ENCODE measurements at regions not wholly inside any gene's neighbourhood (a gene's known extent, or its start where the extent isn't known, plus 50 kb on each side); places are given as distances from the start of the nearest gene placed in this dataset.

- H3K4me3 ChIP-seq (ENCODE audit: low read depth, low read length) = no peak overlapping the region
- no peak for DNase-seq (ENCODE audit: low read depth)
- TF ChIP-seq, protein P1, sequence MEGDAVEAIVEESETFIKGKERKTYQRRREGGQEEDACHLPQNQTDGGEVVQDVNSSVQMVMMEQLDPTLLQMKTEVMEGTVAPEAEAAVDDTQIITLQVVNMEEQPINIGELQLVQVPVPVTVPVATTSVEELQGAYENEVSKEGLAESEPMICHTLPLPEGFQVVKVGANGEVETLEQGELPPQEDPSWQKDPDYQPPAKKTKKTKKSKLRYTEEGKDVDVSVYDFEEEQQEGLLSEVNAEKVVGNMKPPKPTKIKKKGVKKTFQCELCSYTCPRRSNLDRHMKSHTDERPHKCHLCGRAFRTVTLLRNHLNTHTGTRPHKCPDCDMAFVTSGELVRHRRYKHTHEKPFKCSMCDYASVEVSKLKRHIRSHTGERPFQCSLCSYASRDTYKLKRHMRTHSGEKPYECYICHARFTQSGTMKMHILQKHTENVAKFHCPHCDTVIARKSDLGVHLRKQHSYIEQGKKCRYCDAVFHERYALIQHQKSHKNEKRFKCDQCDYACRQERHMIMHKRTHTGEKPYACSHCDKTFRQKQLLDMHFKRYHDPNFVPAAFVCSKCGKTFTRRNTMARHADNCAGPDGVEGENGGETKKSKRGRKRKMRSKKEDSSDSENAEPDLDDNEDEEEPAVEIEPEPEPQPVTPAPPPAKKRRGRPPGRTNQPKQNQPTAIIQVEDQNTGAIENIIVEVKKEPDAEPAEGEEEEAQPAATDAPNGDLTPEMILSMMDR (conservative IDR thresholded peaks at IDR 0.05; ENCODE audit: low read depth, low read length) = no peak
These were observed 92.8 kb upstream of the PALS2 start for GRCh38 chr7:24480501-24480900.

DNA sequence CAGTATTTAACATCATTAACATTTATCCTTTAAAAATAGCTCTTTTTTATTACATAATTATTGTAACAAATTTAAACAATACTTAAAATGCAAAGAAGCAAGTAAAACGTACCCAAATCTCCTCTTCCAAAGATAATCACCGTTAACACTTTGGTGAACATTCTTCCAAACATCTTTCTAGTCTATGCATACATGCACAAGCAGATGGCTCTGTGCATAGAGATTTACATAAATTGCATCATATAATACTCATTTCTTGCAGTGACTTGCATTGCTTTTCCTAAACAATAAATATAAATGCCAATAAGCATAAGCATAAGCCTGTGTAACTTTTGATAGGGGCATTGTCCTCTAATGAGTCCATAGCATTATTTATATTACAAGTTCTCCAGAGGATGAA is 89.4 kb upstream of the PALS2 start:
- H3K4me3 ChIP-seq (ENCODE audit: low read depth, low read length) = no peak overlapping the region
- DNase-seq (ENCODE audit: low read depth) = no peak
- TF ChIP-seq, protein P1 (conservative IDR thresholded peaks at IDR 0.05; ENCODE audit: low read depth, low read length) = no peak

- no peak for DNase-seq (ENCODE audit: low read depth)
- no peak overlapping the region for H3K4me3 ChIP-seq (ENCODE audit: low read depth, low read length)
- TF ChIP-seq, protein P1 (conservative IDR thresholded peaks at IDR 0.05; ENCODE audit: low read depth, low read length) = no peak
These were observed 80.7 kb upstream of the PALS2 start for GRCh38 chr7:24492576-24492975.

GRCh38 chr7:24494832-24495231 is 78.4 kb upstream of the PALS2 start:
- no peak for DNase-seq (ENCODE audit: low read depth)
- TF ChIP-seq, protein P1 (conservative IDR thresholded peaks at IDR 0.05; ENCODE audit: low read depth, low read length) = peak; percentile 2
- H3K4me3 ChIP-seq (ENCODE audit: low read depth, low read length) = no peak overlapping the region

DNA sequence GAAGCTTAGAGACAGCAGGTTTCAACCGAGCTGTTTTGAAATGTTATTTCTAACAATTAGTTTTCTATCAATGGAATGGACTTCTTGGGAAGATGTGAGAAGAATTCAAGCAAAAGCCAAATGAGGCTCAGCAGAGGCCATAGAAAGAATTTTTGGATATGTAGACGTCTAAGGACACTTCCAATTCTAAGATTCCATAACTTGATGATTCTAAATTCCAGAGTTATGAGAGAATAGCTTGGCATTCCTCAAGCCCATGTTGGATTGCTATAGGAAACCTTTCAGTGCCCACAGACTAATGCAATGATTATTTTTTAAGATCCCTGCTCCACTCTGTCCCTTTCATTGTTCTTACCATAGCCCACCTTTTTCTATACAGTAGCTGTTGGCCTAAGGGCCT is 77.2 kb upstream of the PALS2 start:
- TF ChIP-seq, protein P1 (conservative IDR thresholded peaks at IDR 0.05; ENCODE audit: low read depth, low read length) = no peak
- H3K4me3 ChIP-seq (ENCODE audit: low read depth, low read length) = no peak overlapping the region
- no peak for DNase-seq (ENCODE audit: low read depth)

- no peak for DNase-seq (ENCODE audit: low read depth)
- H3K4me3 ChIP-seq (ENCODE audit: low read depth, low read length) = no peak overlapping the region
- TF ChIP-seq, protein P1 (conservative IDR thresholded peaks at IDR 0.05; ENCODE audit: low read depth, low read length) = no peak
These were observed 74.8 kb upstream of the PALS2 start for GRCh38 chr7:24498439-24498838.

- TF ChIP-seq, protein P1 (conservative IDR thresholded peaks at IDR 0.05; ENCODE audit: low read depth, low read length) = no peak
- no peak for DNase-seq (ENCODE audit: low read depth)
- no peak overlapping the region for H3K4me3 ChIP-seq (ENCODE audit: low read depth, low read length)
These were observed 73.4 kb upstream of the PALS2 start for GRCh38 chr7:24499871-24500270.
